ENCODE measurements at regions not wholly inside any gene's neighbourhood (a gene's known extent, or its start where the extent isn't known, plus 50 kb on each side); places are given as distances from the start of the nearest gene placed in this dataset.

DNA sequence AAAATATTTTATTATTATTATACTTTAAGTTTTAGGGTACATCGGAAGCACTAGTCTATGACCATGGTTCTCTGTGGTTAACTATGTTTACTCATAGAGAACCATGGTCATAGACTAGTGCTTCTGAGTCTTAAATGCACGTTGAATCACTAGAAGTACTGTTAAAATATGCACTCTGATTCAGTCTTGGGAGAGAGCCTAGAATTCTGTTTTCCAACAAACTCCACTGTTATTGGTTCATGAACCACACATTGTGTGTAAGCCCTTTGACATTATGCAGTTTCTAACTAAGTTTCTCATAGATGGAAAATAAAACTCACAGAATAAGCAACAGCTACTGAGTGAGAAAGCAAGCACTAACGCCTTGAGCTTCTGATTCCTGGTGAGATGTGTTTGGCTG, 1120.6 kb downstream of the SORCS1 start:
- no peaks in the 10 kb centered on the region for H4K20me1 ChIP-seq (replicated peaks in 1 of 2; ENCODE audit: control insufficient read depth in 1 of 2, insufficient read depth in 2 of 2, low read length in 2 of 2)
- no peaks in the 10 kb centered on the region for H3K27me3 ChIP-seq (replicated peaks in 1 of 4; ENCODE audit: control insufficient read depth in 3 of 4, extremely low read depth in 1 of 4, insufficient read depth in 3 of 4, low read length in 3 of 4)
- no peak overlapping the region for H3K23ac ChIP-seq (ENCODE audit: insufficient read length)
- no peak overlapping the region for H3K4ac ChIP-seq (replicated peaks; ENCODE audit: insufficient read length, low read depth, low read length)
- H3K4me2 ChIP-seq (ENCODE audit: insufficient read depth in 1 of 2, low read depth in 2 of 2, low read length in 2 of 2) = no peak overlapping the region
- H2AFZ ChIP-seq (ENCODE audit: low read length) = no peak overlapping the region
- H3K18ac ChIP-seq (ENCODE audit: extremely low read depth, low read length) = no peak overlapping the region
- no peak overlapping the region for H3K56ac ChIP-seq (replicated peaks; ENCODE audit: insufficient read length, low read depth, low read length)
- H2BK12ac ChIP-seq (ENCODE audit: low read depth, low read length) = no peak overlapping the region
- no peak overlapping the region for H2AK5ac ChIP-seq (ENCODE audit: low read depth, low read length)
- POLR2A ChIA-PET (ENCODE audit: partially characterized antibody) = no interaction called here
- H3K4me3 ChIP-seq (ENCODE audit: extremely low read depth in 1 of 4, insufficient read depth in 2 of 4, low read depth in 3 of 4, low read length in 4 of 4) = no peak overlapping the region
- no peak overlapping the region for H2BK5ac ChIP-seq (ENCODE audit: low read depth, low read length)
- H3K36me3 ChIP-seq (ENCODE audit: control insufficient read depth in 2 of 4, insufficient read depth in 4 of 4, low read length in 3 of 4) = no peaks in the 10 kb centered on the region
- no peak overlapping the region for H3K9ac ChIP-seq (replicated peaks in 1 of 4; ENCODE audit: extremely low read depth in 1 of 4, low read depth in 3 of 4, low read length in 3 of 4)
- no peak overlapping the region for H2BK20ac ChIP-seq (ENCODE audit: low read length)
- no peaks in the 10 kb centered on the region for H3K4me1 ChIP-seq (replicated peaks in 1 of 4; ENCODE audit: control insufficient read depth in 3 of 4, insufficient read depth in 4 of 4, low read length in 3 of 4)
- no peak for TF ChIP-seq CREB1 (IDR thresholded peaks at IDR 0.05)
- TF ChIP-seq CBX8 (IDR thresholded peaks at IDR 0.05; ENCODE audit: borderline replicate concordance, low read depth, low read length) = no peak
- TF ChIP-seq POLR2A (IDR thresholded peaks at IDR 0.05; ENCODE audit: control extremely low read depth in 1 of 2, low read depth in 2 of 2, low read length in 2 of 2) = no peak
- no peak for TF ChIP-seq SP4 (IDR thresholded peaks at IDR 0.05; ENCODE audit: low read length)
- no peak for TF ChIP-seq TCF12 (IDR thresholded peaks at IDR 0.05; ENCODE audit: low read depth, low read length)
- TF ChIP-seq RFX5 (IDR thresholded peaks at IDR 0.05; ENCODE audit: borderline replicate concordance, low read depth, low read length) = no peak
- TF ChIP-seq EGR1 (IDR thresholded peaks at IDR 0.05; ENCODE audit: borderline replicate concordance, low read depth, low read length) = no peak
- no peak for TF ChIP-seq KDM1A (IDR thresholded peaks at IDR 0.05; ENCODE audit: borderline replicate concordance, low read length)
- H3K27ac ChIP-seq (ENCODE audit: low read depth, low read length) = no peak overlapping the region
- no peak for FAIRE-seq
- no peak overlapping the region for H2BK15ac ChIP-seq (ENCODE audit: low read length)
- H2BK120ac ChIP-seq (replicated peaks; ENCODE audit: low read depth, low read length) = no peak overlapping the region
- no peak overlapping the region for H4K91ac ChIP-seq (replicated peaks; ENCODE audit: insufficient read length, low read length)
- no peaks in the 10 kb centered on the region for H3K79me2 ChIP-seq (ENCODE audit: control insufficient read depth in 1 of 2, insufficient read depth in 2 of 2, low read length in 2 of 2)
- H3K79me1 ChIP-seq (ENCODE audit: low read depth, low read length) = no peaks in the 10 kb centered on the region
- no peak overlapping the region for H3K14ac ChIP-seq (ENCODE audit: insufficient read length)
- H3K9me3 ChIP-seq (ENCODE audit: insufficient read depth in 2 of 2, low read depth in 1 of 2, low read length in 1 of 2) = no peaks in the 10 kb centered on the region
- CTCF ChIA-PET (ENCODE audit: partially characterized antibody) = interaction anchor here (1.0 kb wide), 1 partner anchor 11 kb away, joined by 4 read pairs; no protein-coding TSS in a partner anchor
- 87% methylated on average over 3 of the region's 3 CpGs; no CpG with 5 or more reads in 1 of the 2 experiments for WGBS, 2 experiments (ENCODE audit: extremely low coverage in 1 of 2, insufficient coverage in 1 of 2, insufficient read length in 1 of 2, insufficient replicate concordance in 2 of 2, low coverage in 1 of 2, low lambda C conversion rate in 2 of 2, missing lambda C conversion rate in 1 of 2)
- no peak overlapping the region for H4K5ac ChIP-seq (ENCODE audit: insufficient read length, low read depth, low read length)
- no peak overlapping the region for H4K8ac ChIP-seq (ENCODE audit: extremely low read depth, insufficient read depth, low read length)
- DNase-seq (ENCODE audit: low read depth in 1 of 2, low spot score in 2 of 2) = no peak
- H3K23me2 ChIP-seq (ENCODE audit: low read depth, low read length) = no peaks in the 10 kb centered on the region
